Neural progenitor cell (in vitro differentiated cells): ENCODE measurements at regions not wholly inside any gene's neighbourhood (a gene's known extent, or its start where the extent isn't known, plus 50 kb on each side); places are given as distances from the start of the nearest gene placed in this dataset.

Experiments used
- DNase-seq: peaks from one replicate; pipeline ENCODE4 v3.0.0-alpha.2; 2016; ENCODE audit warnings: low spot score
- H2AFZ ChIP-seq: fragments of 200-600 bp; sonication (generic); replicated peaks from 2 replicates; pipeline ENCODE4 v1.6.1; 2016; ENCODE audit warnings: antibody characterized with exemption
- H3F3A ChIP-seq: fragments of 200-600 bp; sonication (generic); 2 replicates; pipeline ENCODE4 v1.6.1; 2016; ENCODE audit warnings: antibody characterized with exemption, low read depth
- H3K27ac ChIP-seq: fragments of 200-600 bp; sonication (generic); 2 replicates; pipeline ENCODE4 v1.5.1; 2016; ENCODE audit warnings: mild to moderate bottlenecking
- H3K27me3 ChIP-seq: fragments of 200-600 bp; sonication (generic); 2 replicates; pipeline ENCODE4 v1.6.1; 2016; ENCODE audit warnings: mild to moderate bottlenecking, moderate library complexity
- H3K36me3 ChIP-seq: fragments of 200-600 bp; sonication (generic); 2 replicates; pipeline ENCODE4 v1.5.1; 2016
- H3K4me1 ChIP-seq: fragments of 200-600 bp; sonication (generic); 2 replicates; pipeline ENCODE4 v1.6.1; 2016; ENCODE audit warnings: mixed run types
- H3K4me2 ChIP-seq: fragments of 200-600 bp; sonication (generic); 2 replicates; pipeline ENCODE4 v1.6.1; 2016
- H3K4me3 ChIP-seq: fragments of 200-600 bp; sonication (generic); 2 replicates; pipeline ENCODE4 v1.5.1; 2016
- H3K79me2 ChIP-seq: fragments of 200-600 bp; sonication (generic); 2 replicates; pipeline ENCODE4 v1.6.1; 2016; ENCODE audit warnings: low read depth
- H3K9ac ChIP-seq: fragments of 200-600 bp; sonication (generic); 2 replicates; pipeline ENCODE4 v1.6.1; 2016
- H3K9me3 ChIP-seq: fragments of 200-600 bp; sonication (generic); 2 replicates; pipeline ENCODE4 v1.5.1; 2016; ENCODE audit warnings: low read depth
- H4K20me1 ChIP-seq: fragments of 200-600 bp; sonication (generic); 2 replicates; pipeline ENCODE4 v1.6.1; 2016; ENCODE audit warnings: low read depth
- H3K27ac Mint-ChIP-seq: 3 replicates; pipeline ENCODE4 v1.8.0; 2021; ENCODE audit warnings: mixed read lengths
- H3K27me3 Mint-ChIP-seq: 2 replicates; pipeline ENCODE4 v1.8.0; 2022; ENCODE audit warnings: low read depth, mild to moderate bottlenecking, inconsistent platforms, moderate library complexity, mixed read lengths; ENCODE audit not compliant: insufficient read depth
- H3K36me3 Mint-ChIP-seq: 3 replicates; pipeline ENCODE4 v1.8.0; 2021; ENCODE audit warnings: mixed read lengths
- H3K4me1 Mint-ChIP-seq: 3 replicates; pipeline ENCODE4 v1.8.0; 2021; ENCODE audit warnings: mixed read lengths
- H3K4me3 Mint-ChIP-seq: 3 replicates; pipeline ENCODE4 v1.8.0; 2021; ENCODE audit warnings: mild to moderate bottlenecking, moderate library complexity, mixed read lengths
- H3K9me3 Mint-ChIP-seq: 3 replicates; pipeline ENCODE4 v1.8.0; 2020; ENCODE audit warnings: mixed read lengths
- EZH2 ChIP-seq: fragments of 200-600 bp; sonication (generic); IDR thresholded peaks from 2 replicates; pipeline ENCODE4 v1.6.1; 2017; ENCODE audit warnings: antibody characterized with exemption, mild to moderate bottlenecking, moderate library complexity
- EZH2phosphoT487 ChIP-seq: fragments of 200-600 bp; sonication (generic); IDR thresholded peaks from 2 replicates; pipeline ENCODE4 v1.6.1; 2017; ENCODE audit warnings: antibody characterized with exemption
- TF ChIP-seq, protein P1 (sequence below): fragments of 200-600 bp; sonication (generic); IDR thresholded peaks from 2 replicates; pipeline ENCODE4 v1.5.1; 2017; ENCODE audit warnings: antibody characterized with exemption, mild to moderate bottlenecking

DNA sequence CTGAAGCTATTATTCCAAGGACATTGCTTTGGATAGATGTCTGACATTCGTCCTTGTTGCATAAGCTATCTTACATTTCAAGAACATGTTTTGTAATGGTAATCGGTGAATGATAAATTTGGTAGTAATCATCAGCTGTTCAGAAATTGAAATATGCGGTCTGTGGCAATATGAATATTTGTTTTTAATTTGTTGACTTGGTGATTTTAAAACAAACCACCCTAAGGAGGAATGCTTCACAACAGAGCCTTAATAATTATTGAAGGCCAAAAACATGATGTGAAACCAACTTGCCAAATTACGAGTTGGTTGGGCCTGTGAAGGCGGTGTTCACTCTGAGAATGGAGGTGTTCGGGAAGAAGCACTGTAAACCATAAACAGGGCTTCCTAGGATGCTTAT lies 149.7 kb upstream of the TUT7 start:
- H3K9me3 Mint-ChIP-seq: peaks cover 3% of the 10 kb centered on the region
- no peak for DNase-seq
- H2AFZ ChIP-seq: no peak overlapping the region

DNA sequence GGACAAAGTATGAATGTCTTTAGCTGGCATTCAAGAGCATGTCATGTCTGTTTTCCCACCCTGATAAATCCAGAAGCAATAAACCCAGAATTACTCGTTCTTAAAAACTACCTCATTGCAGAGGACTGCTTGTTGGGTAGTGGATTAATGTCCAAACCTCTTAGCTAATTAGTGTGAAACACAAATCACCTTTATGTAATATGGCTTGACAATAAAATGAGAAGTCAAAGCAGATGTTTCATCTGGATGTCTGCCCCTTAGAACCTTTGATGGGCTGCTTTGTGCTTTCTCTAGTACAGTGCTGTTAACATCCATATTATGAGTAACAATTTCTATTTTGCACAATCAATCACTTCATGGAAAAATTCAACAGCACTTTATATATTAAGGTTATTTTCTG lies 149.1 kb upstream of the TUT7 start:
- Mint-ChIP-seq H3K4me1 (peaks cover 14% of the 10 kb centered on the region), H3K27ac (no peak overlapping the region), H3K27me3 (no peaks in the 10 kb centered on the region), H3K9me3 (peaks cover 3% of the 10 kb centered on the region), H3K4me3 (no peak overlapping the region), H3K36me3 (no peaks in the 10 kb centered on the region)
- Histone ChIP-seq H3K4me3 (no peak overlapping the region), H2AFZ (no peak overlapping the region), H3K4me1 (peaks cover 9% of the 10 kb centered on the region), H3K4me2 (no peak overlapping the region), H3K79me2 (no peaks in the 10 kb centered on the region), H3K36me3 (no peaks in the 10 kb centered on the region), H4K20me1 (no peaks in the 10 kb centered on the region), H3K27ac (no peak overlapping the region), H3F3A (no peaks in the 10 kb centered on the region), H3K9me3 (no peaks in the 10 kb centered on the region), H3K27me3 (no peaks in the 10 kb centered on the region), H3K9ac (no peak overlapping the region)
- TF ChIP-seq, protein P1, sequence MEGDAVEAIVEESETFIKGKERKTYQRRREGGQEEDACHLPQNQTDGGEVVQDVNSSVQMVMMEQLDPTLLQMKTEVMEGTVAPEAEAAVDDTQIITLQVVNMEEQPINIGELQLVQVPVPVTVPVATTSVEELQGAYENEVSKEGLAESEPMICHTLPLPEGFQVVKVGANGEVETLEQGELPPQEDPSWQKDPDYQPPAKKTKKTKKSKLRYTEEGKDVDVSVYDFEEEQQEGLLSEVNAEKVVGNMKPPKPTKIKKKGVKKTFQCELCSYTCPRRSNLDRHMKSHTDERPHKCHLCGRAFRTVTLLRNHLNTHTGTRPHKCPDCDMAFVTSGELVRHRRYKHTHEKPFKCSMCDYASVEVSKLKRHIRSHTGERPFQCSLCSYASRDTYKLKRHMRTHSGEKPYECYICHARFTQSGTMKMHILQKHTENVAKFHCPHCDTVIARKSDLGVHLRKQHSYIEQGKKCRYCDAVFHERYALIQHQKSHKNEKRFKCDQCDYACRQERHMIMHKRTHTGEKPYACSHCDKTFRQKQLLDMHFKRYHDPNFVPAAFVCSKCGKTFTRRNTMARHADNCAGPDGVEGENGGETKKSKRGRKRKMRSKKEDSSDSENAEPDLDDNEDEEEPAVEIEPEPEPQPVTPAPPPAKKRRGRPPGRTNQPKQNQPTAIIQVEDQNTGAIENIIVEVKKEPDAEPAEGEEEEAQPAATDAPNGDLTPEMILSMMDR: no peak
- TF ChIP-seq EZH2 (no peak), EZH2phosphoT487 (no peak)
- DNase-seq: no peak

More for the DNA sequence above, 149.7 kb upstream of the TUT7 start:
- Histone ChIP-seq H3K4me3 (no peak overlapping the region), H3K27ac (no peak overlapping the region), H3K4me1 (peaks cover 9% of the 10 kb centered on the region), H3K4me2 (no peak overlapping the region), H4K20me1 (no peaks in the 10 kb centered on the region), H3F3A (no peaks in the 10 kb centered on the region), H3K9me3 (no peaks in the 10 kb centered on the region), H3K36me3 (no peaks in the 10 kb centered on the region), H3K9ac (no peak overlapping the region), H3K79me2 (no peaks in the 10 kb centered on the region), H3K27me3 (no peaks in the 10 kb centered on the region)
- H3K4me3 Mint-ChIP-seq: no peak overlapping the region
- TF ChIP-seq EZH2phosphoT487 (no peak), EZH2 (no peak)
- TF ChIP-seq, protein P1: no peak
- no peak overlapping the region for H3K27ac Mint-ChIP-seq
- H3K27me3 Mint-ChIP-seq: no peaks in the 10 kb centered on the region
- H3K4me1 Mint-ChIP-seq: peaks cover 14% of the 10 kb centered on the region
- no peaks in the 10 kb centered on the region for H3K36me3 Mint-ChIP-seq

DNA sequence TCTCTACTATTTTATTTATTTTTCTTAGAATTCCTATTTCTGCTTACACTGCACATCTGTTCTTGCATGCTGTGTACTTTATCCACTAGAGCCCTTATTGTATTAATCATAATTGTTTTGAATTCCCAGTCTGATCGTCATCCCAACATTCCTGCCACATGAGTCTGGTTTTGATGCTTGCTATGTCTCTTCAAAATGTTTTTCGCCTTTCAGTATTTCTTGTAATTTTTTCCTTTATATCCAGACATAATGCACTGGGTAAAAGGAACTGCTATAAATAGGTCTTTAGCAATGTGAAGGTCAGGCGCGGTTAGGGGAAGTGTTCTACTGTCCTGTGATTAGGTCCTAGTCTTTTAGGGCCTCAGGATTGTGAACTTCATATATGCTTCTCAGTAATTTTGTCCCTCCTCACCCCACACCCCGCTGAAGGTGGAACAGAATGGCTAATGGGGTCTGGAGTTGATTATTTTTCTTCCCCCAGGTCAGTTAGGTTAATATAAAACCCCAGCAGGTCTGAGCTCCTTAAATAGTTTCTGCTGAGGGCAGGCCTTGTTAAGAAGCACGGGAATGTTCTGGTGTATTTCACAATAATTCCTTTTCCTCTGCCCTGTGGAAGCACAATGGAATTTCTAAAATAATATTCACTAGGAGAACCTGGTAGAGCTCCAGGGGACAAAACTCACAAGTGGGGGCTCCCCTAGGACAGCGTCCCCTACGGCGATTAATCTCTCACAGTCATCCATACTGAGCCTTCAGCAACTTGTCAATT lies 146.6 kb upstream of the TUT7 start:
- H3K9me3 ChIP-seq: no peaks in the 10 kb centered on the region
- DNase-seq: no peak
- no peaks in the 10 kb centered on the region for H3K27me3 ChIP-seq
- no peaks in the 10 kb centered on the region for H3F3A ChIP-seq
- no peak overlapping the region for H3K4me3 ChIP-seq
- H4K20me1 ChIP-seq: no peaks in the 10 kb centered on the region
- Mint-ChIP-seq H3K4me3 (no peak overlapping the region), H3K27ac (no peak overlapping the region), H3K27me3 (no peaks in the 10 kb centered on the region), H3K4me1 (peaks cover 7% of the 10 kb centered on the region), H3K9me3 (peaks cover 3% of the 10 kb centered on the region), H3K36me3 (no peaks in the 10 kb centered on the region)
- TF ChIP-seq, protein P1: no peak
- TF ChIP-seq EZH2phosphoT487 (no peak), EZH2 (no peak)
- no peak overlapping the region for H3K4me2 ChIP-seq
- no peaks in the 10 kb centered on the region for H3K4me1 ChIP-seq
- no peak overlapping the region for H3K9ac ChIP-seq
- H3K36me3 ChIP-seq: no peaks in the 10 kb centered on the region
- no peak overlapping the region for H3K27ac ChIP-seq
- H3K79me2 ChIP-seq: no peaks in the 10 kb centered on the region
- no peak overlapping the region for H2AFZ ChIP-seq
